SK-N-SH treated with all-trans-retinoic acid at 6 μM for 48 hours (cell line): ENCODE measurements at regions not wholly inside any gene's neighbourhood (a gene's known extent, or its start where the extent isn't known, plus 50 kb on each side); places are given as distances from the start of the nearest gene placed in this dataset.

Experiments used
- ATAC-seq: fragments of 200-7000 bp; cut with Tn5 transposase; 3 replicates; pipeline ENCODE4 v1.9.1; 2020; ENCODE audit warnings: mild to moderate bottlenecking, moderate library complexity
- ARNTL ChIP-seq: fragments of 450-650 bp; formaldehyde crosslinking; IDR thresholded peaks from 2 replicates; pipeline ENCODE4 v1.5.0; 2020; ENCODE audit warnings: low read depth, mild to moderate bottlenecking, moderate library complexity, borderline replicate concordance
- BACH2 ChIP-seq: fragments of 250-450 bp; sonication (Bioruptor Pico); IDR thresholded peaks from 2 replicates; pipeline ENCODE4 v1.9.0; 2021; ENCODE audit warnings: mild to moderate bottlenecking, borderline replicate concordance
- CSDC2 ChIP-seq: fragments of 250-450 bp; sonication (Bioruptor Pico); IDR thresholded peaks from 2 replicates; pipeline ENCODE4 v1.5.0; 2020; ENCODE audit warnings: mild to moderate bottlenecking, moderate library complexity
- ESRRG ChIP-seq: fragments of 250-450 bp; sonication (Bioruptor Pico); IDR thresholded peaks from 2 replicates; pipeline ENCODE4 v1.6.1; 2021; ENCODE audit warnings: mild to moderate bottlenecking
- GLIS3 ChIP-seq: fragments of 250-450 bp; sonication (Bioruptor Pico); IDR thresholded peaks from 2 replicates; pipeline ENCODE4 v1.5.0; 2020; ENCODE audit warnings: mild to moderate bottlenecking, moderate library complexity
- ISL1 ChIP-seq: fragments of 250-450 bp; sonication (Bioruptor Pico); IDR thresholded peaks from 2 replicates; pipeline ENCODE4 v2.1.2; 2022; ENCODE audit warnings: mild to moderate bottlenecking, moderate library complexity
- OSR1 ChIP-seq: fragments of 250-450 bp; sonication (Bioruptor Pico); IDR thresholded peaks from 2 replicates; pipeline ENCODE4 v1.8.0; 2022; ENCODE audit warnings: moderate library complexity, mild to moderate bottlenecking, inconsistent platforms
- PPARA ChIP-seq: fragments of 250-450 bp; sonication (Bioruptor Pico); IDR thresholded peaks from 2 replicates; pipeline ENCODE4 v1.5.0; 2020; ENCODE audit warnings: mild to moderate bottlenecking, borderline replicate concordance
- RARB ChIP-seq: fragments of 250-450 bp; sonication (Bioruptor Pico); IDR thresholded peaks from 2 replicates; pipeline ENCODE4 v1.8.0; 2021; ENCODE audit warnings: mild to moderate bottlenecking, moderate library complexity
- SNAI2 ChIP-seq: fragments of 250-450 bp; sonication (Bioruptor Pico); IDR thresholded peaks from 2 replicates; pipeline ENCODE4 v1.5.0; 2020; ENCODE audit warnings: mild to moderate bottlenecking, moderate library complexity
- TCF4 ChIP-seq: fragments of 250-450 bp; sonication (Bioruptor Pico); IDR thresholded peaks from 2 replicates; pipeline ENCODE4 v1.8.0; 2021; ENCODE audit warnings: mild to moderate bottlenecking, moderate library complexity, borderline replicate concordance
- TOX ChIP-seq: fragments of 250-450 bp; sonication (Bioruptor Pico); IDR thresholded peaks from 2 replicates; pipeline ENCODE4 v1.8.0; 2021; ENCODE audit warnings: mild to moderate bottlenecking, moderate library complexity, borderline replicate concordance
- ZC3H10 ChIP-seq: fragments of 250-450 bp; sonication (Bioruptor Pico); IDR thresholded peaks from 2 replicates; pipeline ENCODE4 v1.5.1; 2021; ENCODE audit warnings: mild to moderate bottlenecking, moderate library complexity
- ZFP3 ChIP-seq: fragments of 250-450 bp; sonication (Bioruptor Pico); IDR thresholded peaks from 2 replicates; pipeline ENCODE4 v1.5.0; 2020; ENCODE audit warnings: mild to moderate bottlenecking, moderate library complexity
- ZFP30 ChIP-seq: fragments of 450-650 bp; formaldehyde crosslinking; IDR thresholded peaks from 2 replicates; pipeline ENCODE4 v1.5.0; 2022; ENCODE audit warnings: mild to moderate bottlenecking, moderate library complexity
- ZNF565 ChIP-seq: fragments of 450-650 bp; formaldehyde crosslinking; conservative IDR thresholded peaks from 2 replicates; pipeline ENCODE4 v1.5.0; 2020; ENCODE audit warnings: low read depth, mild to moderate bottlenecking, moderate library complexity
- ZNF70 ChIP-seq: fragments of 450-650 bp; formaldehyde crosslinking; IDR thresholded peaks from 2 replicates; pipeline ENCODE4 v1.5.0; 2020; ENCODE audit warnings: mild to moderate bottlenecking, moderate library complexity
- ZNF8 ChIP-seq: fragments of 450-650 bp; formaldehyde crosslinking; IDR thresholded peaks from 2 replicates; pipeline ENCODE4 v1.5.0; 2020; ENCODE audit warnings: mild to moderate bottlenecking, moderate library complexity
- TF ChIP-seq, protein P1 (sequence below): fragments of 250-450 bp; sonication (Bioruptor Pico); IDR thresholded peaks from 2 replicates; pipeline ENCODE4 v1.5.1; 2021; ENCODE audit warnings: mild to moderate bottlenecking, moderate library complexity
- TF ChIP-seq, protein P2 (sequence below): fragments of 250-450 bp; sonication (Bioruptor Pico); IDR thresholded peaks from 2 replicates; pipeline ENCODE4 v1.8.0; 2020; ENCODE audit warnings: mild to moderate bottlenecking, moderate library complexity, borderline replicate concordance
- TF ChIP-seq, protein P3 (sequence below): fragments of 250-450 bp; sonication (Bioruptor Pico); IDR thresholded peaks from 2 replicates; pipeline ENCODE4 v1.5.0; 2020; ENCODE audit warnings: mild to moderate bottlenecking, moderate library complexity
- TF ChIP-seq, protein P4 (sequence below): fragments of 250-450 bp; sonication (Bioruptor Pico); IDR thresholded peaks from 2 replicates; pipeline ENCODE4 v1.5.1; 2020; ENCODE audit warnings: low read depth, mild to moderate bottlenecking, moderate library complexity

DNA sequence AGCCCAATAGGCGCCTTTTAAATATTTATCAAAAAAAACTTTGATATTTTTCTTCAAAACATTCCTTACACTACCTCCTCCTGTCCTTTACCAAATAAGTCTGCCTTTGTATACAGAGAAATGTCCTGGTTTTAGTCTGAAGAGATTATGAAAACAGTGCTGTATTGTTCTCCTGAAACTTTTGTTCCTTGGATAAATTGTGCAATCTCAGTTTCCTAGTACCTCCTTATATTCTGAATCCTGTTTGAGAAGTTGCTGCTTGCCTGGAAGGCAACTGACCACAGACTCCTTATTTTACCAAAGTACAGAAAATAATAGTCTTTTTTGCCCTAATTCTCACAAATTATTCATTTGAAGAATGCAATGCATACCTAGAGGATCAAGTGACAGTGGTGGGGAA is 349.5 kb downstream of the EPHA7 start:
- no peak for ATAC-seq
- no peak for TF ChIP-seq SNAI2 (CRISPR knock-in tag)
- TF ChIP-seq BACH2: no peak
- TF ChIP-seq, protein P1, sequence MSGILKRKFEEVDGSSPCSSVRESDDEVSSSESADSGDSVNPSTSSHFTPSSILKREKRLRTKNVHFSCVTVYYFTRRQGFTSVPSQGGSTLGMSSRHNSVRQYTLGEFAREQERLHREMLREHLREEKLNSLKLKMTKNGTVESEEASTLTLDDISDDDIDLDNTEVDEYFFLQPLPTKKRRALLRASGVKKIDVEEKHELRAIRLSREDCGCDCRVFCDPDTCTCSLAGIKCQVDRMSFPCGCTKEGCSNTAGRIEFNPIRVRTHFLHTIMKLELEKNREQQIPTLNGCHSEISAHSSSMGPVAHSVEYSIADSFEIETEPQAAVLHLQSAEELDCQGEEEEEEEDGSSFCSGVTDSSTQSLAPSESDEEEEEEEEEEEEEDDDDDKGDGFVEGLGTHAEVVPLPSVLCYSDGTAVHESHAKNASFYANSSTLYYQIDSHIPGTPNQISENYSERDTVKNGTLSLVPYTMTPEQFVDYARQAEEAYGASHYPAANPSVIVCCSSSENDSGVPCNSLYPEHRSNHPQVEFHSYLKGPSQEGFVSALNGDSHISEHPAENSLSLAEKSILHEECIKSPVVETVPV (CRISPR knock-in tag): no peak
- TF ChIP-seq CSDC2: no peak
- TF ChIP-seq ARNTL: no peak
- no peak for TF ChIP-seq PPARA
- no peak for TF ChIP-seq OSR1 (CRISPR knock-in tag)
- no peak for TF ChIP-seq ZNF70 (CRISPR knock-in tag)
- TF ChIP-seq, protein P2, sequence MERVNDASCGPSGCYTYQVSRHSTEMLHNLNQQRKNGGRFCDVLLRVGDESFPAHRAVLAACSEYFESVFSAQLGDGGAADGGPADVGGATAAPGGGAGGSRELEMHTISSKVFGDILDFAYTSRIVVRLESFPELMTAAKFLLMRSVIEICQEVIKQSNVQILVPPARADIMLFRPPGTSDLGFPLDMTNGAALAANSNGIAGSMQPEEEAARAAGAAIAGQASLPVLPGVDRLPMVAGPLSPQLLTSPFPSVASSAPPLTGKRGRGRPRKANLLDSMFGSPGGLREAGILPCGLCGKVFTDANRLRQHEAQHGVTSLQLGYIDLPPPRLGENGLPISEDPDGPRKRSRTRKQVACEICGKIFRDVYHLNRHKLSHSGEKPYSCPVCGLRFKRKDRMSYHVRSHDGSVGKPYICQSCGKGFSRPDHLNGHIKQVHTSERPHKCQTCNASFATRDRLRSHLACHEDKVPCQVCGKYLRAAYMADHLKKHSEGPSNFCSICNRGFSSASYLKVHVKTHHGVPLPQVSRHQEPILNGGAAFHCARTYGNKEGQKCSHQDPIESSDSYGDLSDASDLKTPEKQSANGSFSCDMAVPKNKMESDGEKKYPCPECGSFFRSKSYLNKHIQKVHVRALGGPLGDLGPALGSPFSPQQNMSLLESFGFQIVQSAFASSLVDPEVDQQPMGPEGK (CRISPR knock-in tag): no peak
- TF ChIP-seq, protein P3, sequence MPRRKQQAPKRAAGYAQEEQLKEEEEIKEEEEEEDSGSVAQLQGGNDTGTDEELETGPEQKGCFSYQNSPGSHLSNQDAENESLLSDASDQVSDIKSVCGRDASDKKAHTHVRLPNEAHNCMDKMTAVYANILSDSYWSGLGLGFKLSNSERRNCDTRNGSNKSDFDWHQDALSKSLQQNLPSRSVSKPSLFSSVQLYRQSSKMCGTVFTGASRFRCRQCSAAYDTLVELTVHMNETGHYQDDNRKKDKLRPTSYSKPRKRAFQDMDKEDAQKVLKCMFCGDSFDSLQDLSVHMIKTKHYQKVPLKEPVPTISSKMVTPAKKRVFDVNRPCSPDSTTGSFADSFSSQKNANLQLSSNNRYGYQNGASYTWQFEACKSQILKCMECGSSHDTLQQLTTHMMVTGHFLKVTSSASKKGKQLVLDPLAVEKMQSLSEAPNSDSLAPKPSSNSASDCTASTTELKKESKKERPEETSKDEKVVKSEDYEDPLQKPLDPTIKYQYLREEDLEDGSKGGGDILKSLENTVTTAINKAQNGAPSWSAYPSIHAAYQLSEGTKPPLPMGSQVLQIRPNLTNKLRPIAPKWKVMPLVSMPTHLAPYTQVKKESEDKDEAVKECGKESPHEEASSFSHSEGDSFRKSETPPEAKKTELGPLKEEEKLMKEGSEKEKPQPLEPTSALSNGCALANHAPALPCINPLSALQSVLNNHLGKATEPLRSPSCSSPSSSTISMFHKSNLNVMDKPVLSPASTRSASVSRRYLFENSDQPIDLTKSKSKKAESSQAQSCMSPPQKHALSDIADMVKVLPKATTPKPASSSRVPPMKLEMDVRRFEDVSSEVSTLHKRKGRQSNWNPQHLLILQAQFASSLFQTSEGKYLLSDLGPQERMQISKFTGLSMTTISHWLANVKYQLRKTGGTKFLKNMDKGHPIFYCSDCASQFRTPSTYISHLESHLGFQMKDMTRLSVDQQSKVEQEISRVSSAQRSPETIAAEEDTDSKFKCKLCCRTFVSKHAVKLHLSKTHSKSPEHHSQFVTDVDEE: no peak
- no peak for TF ChIP-seq ZFP30 (CRISPR knock-in tag)
- TF ChIP-seq RARB (CRISPR knock-in tag): no peak
- TF ChIP-seq TOX (CRISPR knock-in tag): no peak
- no peak for TF ChIP-seq ZFP3 (CRISPR knock-in tag)
- TF ChIP-seq, protein P4, sequence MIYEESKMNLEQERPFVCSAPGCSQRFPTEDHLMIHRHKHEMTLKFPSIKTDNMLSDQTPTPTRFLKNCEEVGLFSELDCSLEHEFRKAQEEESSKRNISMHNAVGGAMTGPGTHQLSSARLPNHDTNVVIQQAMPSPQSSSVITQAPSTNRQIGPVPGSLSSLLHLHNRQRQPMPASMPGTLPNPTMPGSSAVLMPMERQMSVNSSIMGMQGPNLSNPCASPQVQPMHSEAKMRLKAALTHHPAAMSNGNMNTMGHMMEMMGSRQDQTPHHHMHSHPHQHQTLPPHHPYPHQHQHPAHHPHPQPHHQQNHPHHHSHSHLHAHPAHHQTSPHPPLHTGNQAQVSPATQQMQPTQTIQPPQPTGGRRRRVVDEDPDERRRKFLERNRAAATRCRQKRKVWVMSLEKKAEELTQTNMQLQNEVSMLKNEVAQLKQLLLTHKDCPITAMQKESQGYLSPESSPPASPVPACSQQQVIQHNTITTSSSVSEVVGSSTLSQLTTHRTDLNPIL (CRISPR knock-in tag): no peak
- TF ChIP-seq TCF4 (CRISPR knock-in tag): no peak
- no peak for TF ChIP-seq ESRRG
- no peak for TF ChIP-seq ZNF565 (CRISPR knock-in tag)
- no peak for TF ChIP-seq ISL1 (CRISPR knock-in tag)

DNA sequence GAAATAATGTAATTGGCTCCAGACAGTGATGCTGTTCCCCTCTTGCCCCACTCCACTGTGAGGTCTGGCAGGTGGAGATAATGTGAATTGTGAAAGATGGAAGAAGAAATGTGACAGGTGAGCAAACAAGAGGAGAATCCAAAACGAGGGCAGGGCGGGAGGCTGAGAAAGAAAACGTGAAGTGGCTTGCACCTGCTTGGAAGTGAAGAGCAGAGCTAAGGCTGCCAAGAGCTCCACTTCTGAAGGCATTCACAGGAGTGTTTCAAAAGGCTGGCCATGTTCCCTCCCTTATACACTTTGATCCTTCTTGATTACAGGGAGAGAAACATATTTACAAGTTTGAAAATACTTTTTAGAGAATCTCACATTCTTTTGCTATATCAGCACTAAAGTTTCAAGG is 359.4 kb downstream of the EPHA7 start:
- ATAC-seq: no peak
- no peak for TF ChIP-seq ZNF565 (CRISPR knock-in tag)
- TF ChIP-seq GLIS3 (CRISPR knock-in tag): no peak
- TF ChIP-seq ZNF8: no peak

DNA sequence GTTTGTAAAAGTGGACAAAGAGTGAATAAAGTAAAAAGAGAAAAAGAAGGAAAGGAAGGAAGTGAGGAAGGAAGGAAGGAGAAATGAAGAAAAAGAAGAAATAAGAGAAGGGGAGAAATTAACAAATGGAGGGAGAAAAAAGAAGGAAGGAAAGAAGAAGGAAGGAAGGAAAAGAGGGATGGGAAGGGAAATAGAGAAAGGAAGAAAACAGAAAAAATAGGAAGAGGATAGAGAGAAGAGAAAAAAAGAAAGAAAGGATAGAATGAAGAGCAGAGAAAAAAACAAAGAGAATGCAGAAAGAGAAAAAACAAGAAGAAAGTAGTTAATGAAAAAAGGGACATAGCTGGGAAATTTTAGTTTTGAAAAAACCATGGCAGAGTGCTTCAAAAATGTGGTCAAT is 361.8 kb downstream of the EPHA7 start:
- ATAC-seq: no peak
- TF ChIP-seq ZNF565 (CRISPR knock-in tag) (no peak), ZNF70 (CRISPR knock-in tag) (no peak), TOX (CRISPR knock-in tag) (no peak), CSDC2 (no peak), ESRRG (no peak), TCF4 (CRISPR knock-in tag) (no peak), OSR1 (CRISPR knock-in tag) (no peak), ZFP30 (CRISPR knock-in tag) (no peak), ARNTL (no peak), ZFP3 (CRISPR knock-in tag) (no peak), SNAI2 (CRISPR knock-in tag) (no peak)
- TF ChIP-seq, protein P4 (CRISPR knock-in tag): no peak

DNA sequence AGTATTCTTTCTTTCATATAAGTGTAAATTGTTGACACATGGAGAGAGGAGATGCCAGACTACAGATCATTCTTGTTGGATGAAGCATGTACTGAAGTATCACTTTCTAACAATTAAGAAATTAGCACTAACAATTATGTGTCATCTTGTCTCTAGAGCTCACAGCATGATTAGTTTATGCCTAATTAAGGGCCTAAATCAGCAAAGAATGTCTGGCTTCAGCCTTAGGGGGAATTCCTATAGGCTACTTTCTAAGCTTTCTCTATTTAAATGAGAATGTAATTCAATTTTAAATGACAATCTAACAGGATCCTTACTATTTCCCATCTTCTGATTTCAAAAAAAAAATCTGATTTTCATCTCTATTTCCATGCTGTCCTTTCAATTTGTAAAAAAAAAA is 371.0 kb downstream of the EPHA7 start:
- ATAC-seq: no peak
- TF ChIP-seq, protein P3: no peak
- TF ChIP-seq CSDC2: no peak
- no peak for TF ChIP-seq SNAI2 (CRISPR knock-in tag)
- no peak for TF ChIP-seq GLIS3 (CRISPR knock-in tag)
- TF ChIP-seq TOX (CRISPR knock-in tag): no peak
- TF ChIP-seq ZFP30 (CRISPR knock-in tag): no peak
- no peak for TF ChIP-seq PPARA
- no peak for TF ChIP-seq TCF4 (CRISPR knock-in tag)
- no peak for TF ChIP-seq ZFP3 (CRISPR knock-in tag)
- TF ChIP-seq, protein P4 (CRISPR knock-in tag): no peak
- TF ChIP-seq ZC3H10 (CRISPR knock-in tag): no peak
- no peak for TF ChIP-seq ARNTL
- no peak for TF ChIP-seq ESRRG
